ENCODE measurements at regions not wholly inside any gene's neighbourhood (a gene's known extent, or its start where the extent isn't known, plus 50 kb on each side); places are given as distances from the start of the nearest gene placed in this dataset.

GRCh38 chr6:40313582-40313981 is 273.6 kb downstream of the LRFN2 start:
- H2AK9ac ChIP-seq (replicated peaks; ENCODE audit: low read depth, low read length, poor library complexity): no peak overlapping the region
- CTCF ChIA-PET: no interaction called here
- ATAC-seq (ENCODE audit: low read depth): no peak

More at GRCh38 chr6:40313582-40313981, 273.6 kb downstream of the LRFN2 start:
- no peak overlapping the region for H4K5ac ChIP-seq (ENCODE audit: low read depth, low read length)
- H2AFZ ChIP-seq (replicated peaks; ENCODE audit: low read length, poor library complexity): no peak overlapping the region
- no peak overlapping the region for H4K91ac ChIP-seq (ENCODE audit: insufficient read depth, low read depth, low read length)
- H3K4me2 ChIP-seq (ENCODE audit: low read depth, low read length): no peak overlapping the region
- intact Hi-C loops (cut with micrococcal nuclease) (no loop called here), dilution Hi-C loops (cut with HindIII; ENCODE audit: low sequenced_read_pairs, unreplicated experiment) (no loop called here), in situ Hi-C loops (cut with MboI; ENCODE audit: low sequenced_read_pairs) (loop anchor here (5.0 to 10.0 kb wide), 2 partner anchors 331 to 969 kb away; no protein-coding TSS in a partner anchor)
- H3K23ac ChIP-seq (ENCODE audit: low read depth, low read length): no peak overlapping the region
- POLR2A ChIA-PET (ENCODE audit: unreplicated experiment): no interaction called here
- no TSS peak for BruUV-seq (replicated peaks)
- H4K8ac ChIP-seq (ENCODE audit: low read depth in 2 of 2, low read length in 2 of 2): no peak overlapping the region
- no peaks in the 10 kb centered on the region for H3K79me1 ChIP-seq (ENCODE audit: low read depth in 1 of 2, low read length in 2 of 2)
- TF ChIP-seq POLR2A (IDR thresholded peaks at IDR 0.05; ENCODE audit: low read depth, low read length) (no peak), ELK1 (IDR thresholded peaks at IDR 0.05; ENCODE audit: borderline replicate concordance, low read depth, low read length) (no peak), MAFK (IDR thresholded peaks at IDR 0.05; ENCODE audit: low read depth, low read length) (peak; percentile 80)
- H2AK5ac ChIP-seq (ENCODE audit: low read depth, low read length): no peak overlapping the region
- H3K9ac ChIP-seq (ENCODE audit: low read depth, low read length): no peak overlapping the region
- no peak overlapping the region for H3K4me3 ChIP-seq (ENCODE audit: insufficient read depth, low read depth, low read length)
- H3K18ac ChIP-seq (ENCODE audit: low read depth, low read length): no peak overlapping the region
- H2BK20ac ChIP-seq (ENCODE audit: low read depth, low read length): no peak overlapping the region
- no peak overlapping the region for H3K14ac ChIP-seq (replicated peaks; ENCODE audit: low read depth, low read length)
- no peaks in the 10 kb centered on the region for H3K9me3 ChIP-seq (ENCODE audit: control insufficient read depth, insufficient read depth, low read length)
- H2BK120ac ChIP-seq (ENCODE audit: low read depth, low read length): no peak overlapping the region
- no peak for DNase-seq
- H3K27me3 ChIP-seq (ENCODE audit: control insufficient read depth, insufficient read depth, low read length): no peaks in the 10 kb centered on the region; the same call in 1 of the 2 replicates
- H3K27ac ChIP-seq (ENCODE audit: insufficient read depth, low read length): no peak overlapping the region
- H3K9me1 ChIP-seq (ENCODE audit: insufficient read depth, low read length): no peaks in the 10 kb centered on the region
- H3K4me1 ChIP-seq (ENCODE audit: control insufficient read depth, insufficient read depth, low read length): no peaks in the 10 kb centered on the region
- no peak overlapping the region for H2BK5ac ChIP-seq (ENCODE audit: low read depth, low read length, poor library complexity, severe bottlenecking)
- H4K20me1 ChIP-seq (ENCODE audit: insufficient read depth, low read length): no peaks in the 10 kb centered on the region
- no peak overlapping the region for H3K4ac ChIP-seq (ENCODE audit: low read depth, low read length)
- no peaks in the 10 kb centered on the region for H3K36me3 ChIP-seq (ENCODE audit: control insufficient read depth, insufficient read depth, low read length)
- H3K56ac ChIP-seq (ENCODE audit: extremely low read depth, insufficient read depth, low read length): no peak overlapping the region
- H2BK15ac ChIP-seq (ENCODE audit: low read depth, low read length): no peak overlapping the region

All from IMR-90 (cell line).